Colon (tissue), 2 donors: ENCODE measurements at regions not wholly inside any gene's neighbourhood (a gene's known extent, or its start where the extent isn't known, plus 50 kb on each side); places are given as distances from the start of the nearest gene placed in this dataset.

Experiments used
- FAIRE-seq: peaks from 2 replicates; lab custom pipeline; 2012; peaks lifted over from hg19 to GRCh38; lab: Jason Lieb, UNC
- donor health status: control.
- donor health status: control.

DNA sequence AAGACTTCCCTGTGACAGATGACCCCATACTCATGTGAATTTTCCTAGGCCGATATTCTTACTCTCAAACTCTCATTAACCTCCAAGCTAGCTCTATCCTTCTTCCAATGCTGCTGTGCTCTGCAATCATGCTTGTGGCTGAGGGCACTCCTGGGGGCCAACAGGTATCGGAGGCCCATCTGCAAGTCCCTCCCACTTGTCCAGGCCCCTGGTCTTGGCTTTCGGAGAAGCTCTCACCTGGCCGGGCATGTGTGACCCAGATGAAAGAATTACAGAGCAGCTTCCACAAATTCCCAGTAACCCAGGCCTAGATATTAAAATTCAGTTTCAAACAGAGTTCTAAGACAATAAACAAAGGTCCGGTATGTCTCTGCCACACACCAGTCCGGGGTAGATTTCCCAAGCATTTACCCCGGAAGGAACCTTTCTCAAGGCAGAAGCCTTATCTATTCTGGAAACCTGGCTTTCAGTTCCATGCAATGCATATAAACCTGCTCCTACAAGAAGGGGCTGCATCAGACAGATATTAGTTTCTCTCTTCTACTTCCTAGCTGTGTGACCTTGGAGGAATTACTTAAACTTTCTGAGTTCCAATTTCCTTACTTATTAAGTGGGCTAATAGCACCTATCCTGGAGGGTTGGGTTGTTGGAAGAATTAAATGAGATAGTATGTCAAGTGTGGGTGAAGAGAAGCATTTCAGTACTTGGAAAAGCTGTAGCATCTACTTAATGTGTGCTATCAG lies 270.8 kb downstream of the PTTG2 start:
- no peak for FAIRE-seq

DNA sequence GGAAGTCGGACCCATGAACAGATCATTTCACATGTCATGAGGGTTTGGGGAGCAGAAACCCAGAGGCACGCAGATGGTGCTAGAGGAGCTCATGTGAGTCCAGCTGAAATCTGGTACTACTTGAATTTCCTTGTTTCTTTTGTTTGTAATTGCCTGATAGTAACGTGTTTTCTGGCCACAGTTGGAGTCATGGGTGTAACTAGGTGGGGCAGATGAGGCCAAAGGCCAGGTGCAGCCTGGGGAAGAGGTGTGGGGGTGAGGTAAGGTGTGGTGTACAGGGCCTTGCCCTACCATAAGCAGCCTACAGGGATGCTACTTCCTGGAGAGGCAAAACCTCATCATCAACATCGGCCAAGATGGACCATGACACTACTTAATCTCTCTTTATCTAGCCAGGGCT lies 271.4 kb downstream of the PTTG2 start:
- no peak for FAIRE-seq

DNA sequence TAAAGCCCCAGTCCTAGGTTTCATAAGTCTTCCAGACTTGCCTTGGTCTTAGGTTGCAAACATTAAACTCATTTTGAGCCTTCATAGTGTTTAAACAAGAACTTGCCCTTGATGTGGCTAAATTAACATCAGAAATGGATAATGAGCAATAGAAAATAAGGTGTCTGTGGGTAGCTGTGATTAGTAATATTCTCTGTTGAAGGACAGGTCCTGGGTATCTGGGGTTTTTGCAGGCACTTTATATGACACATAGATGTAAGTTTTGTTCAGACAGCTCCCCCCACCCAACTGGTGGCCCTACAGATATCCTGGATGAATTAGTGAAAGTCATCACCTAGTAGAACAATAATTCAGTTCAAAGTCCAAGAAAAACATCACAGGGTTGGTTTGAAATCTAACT lies 272.5 kb downstream of the PTTG2 start:
- no peak for FAIRE-seq

DNA sequence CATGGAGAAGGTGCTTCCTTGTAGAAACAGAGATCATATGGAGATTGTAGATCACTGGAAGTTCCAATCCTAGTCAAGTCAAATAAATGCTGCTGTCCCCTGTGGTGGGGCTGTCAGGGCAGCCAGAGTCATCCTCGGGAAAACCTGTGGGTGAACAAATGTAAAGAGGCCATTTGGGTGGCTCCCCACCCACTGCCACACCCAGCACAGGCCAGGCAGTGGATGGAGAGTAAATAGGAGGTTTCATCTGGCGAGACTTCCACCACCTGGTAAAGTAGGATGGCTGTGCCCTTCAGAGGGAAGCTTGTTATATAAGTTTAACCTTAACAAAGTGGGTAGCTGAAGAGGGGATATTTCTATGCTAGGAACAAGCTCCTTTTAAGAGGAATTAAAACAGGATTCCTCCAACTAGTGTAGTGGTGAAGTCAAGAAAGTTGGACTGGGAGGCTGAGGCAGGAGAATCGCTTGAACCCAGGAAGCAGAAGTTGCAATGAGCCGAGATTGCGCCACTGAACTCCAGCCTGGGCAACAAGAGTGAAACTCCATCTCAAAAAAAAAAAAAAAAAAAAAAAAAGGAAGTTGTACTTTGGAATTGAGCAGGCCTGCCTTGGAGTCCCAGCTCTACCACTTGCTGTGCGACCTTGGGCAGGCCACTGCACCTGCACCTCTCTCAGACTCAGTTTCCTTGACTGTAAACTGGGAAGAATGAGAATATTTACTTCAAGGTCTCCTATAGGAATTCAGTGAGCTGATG lies 273.7 kb downstream of the PTTG2 start:
- FAIRE-seq: no peak

DNA sequence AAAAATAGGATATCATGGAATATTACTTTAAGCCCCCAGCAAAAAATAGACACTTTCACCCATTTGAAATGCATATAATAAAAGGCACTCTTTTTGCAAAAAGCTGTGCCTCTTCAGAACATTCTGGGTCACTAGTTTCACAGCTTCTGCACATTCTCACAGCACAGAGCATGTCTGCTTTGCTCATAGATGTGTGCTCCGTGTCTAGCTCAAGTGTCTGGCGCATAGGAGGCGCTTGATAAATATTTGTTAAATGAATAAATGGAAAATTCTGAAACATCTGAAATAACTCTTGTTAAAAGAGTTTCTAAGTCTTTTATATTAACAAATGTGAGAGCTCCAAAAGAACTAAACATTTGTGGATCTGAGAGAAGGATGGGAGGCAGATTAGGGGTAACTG lies 275.2 kb downstream of the PTTG2 start:
- no peak for FAIRE-seq

DNA sequence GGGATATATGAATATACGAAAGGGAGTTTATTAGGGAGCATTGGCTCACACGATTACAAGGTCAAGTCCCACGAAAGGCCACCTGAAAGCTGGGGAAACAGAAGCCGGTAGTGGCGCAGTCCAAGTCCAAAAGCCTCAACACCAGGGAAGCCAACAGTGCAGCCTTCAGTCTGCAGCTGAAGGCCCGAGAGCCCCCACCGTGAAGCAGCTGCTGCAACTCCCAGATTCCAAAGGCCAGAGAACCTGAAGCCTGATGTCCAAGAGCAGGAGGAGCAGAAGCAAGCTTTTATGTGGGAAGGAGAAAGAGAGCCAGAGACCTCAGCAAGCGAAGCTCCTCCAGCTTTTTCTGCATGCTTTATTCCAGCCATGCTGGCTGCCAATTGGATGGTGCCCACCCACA lies 275.8 kb downstream of the PTTG2 start:
- FAIRE-seq: no peak

DNA sequence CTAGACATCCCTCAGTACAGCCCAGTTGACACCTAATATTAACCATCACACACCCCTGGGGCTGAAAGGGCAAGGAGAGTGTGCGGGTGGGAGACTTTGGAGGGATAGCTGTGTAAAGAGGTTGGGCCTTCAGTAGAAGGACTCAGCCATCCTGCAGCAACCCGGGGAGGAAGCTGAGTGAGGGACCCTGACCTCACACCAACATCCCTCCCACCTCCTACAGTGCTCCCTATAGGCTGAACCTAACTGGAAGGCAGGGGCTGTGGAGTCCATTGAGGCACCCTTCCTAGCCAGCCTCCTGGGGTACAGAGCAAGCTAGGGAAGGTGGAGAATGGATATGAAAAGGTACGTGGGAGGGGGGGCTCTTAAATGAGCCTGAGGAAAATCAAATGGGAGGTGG lies 276.3 kb downstream of the PTTG2 start:
- FAIRE-seq: no peak

DNA sequence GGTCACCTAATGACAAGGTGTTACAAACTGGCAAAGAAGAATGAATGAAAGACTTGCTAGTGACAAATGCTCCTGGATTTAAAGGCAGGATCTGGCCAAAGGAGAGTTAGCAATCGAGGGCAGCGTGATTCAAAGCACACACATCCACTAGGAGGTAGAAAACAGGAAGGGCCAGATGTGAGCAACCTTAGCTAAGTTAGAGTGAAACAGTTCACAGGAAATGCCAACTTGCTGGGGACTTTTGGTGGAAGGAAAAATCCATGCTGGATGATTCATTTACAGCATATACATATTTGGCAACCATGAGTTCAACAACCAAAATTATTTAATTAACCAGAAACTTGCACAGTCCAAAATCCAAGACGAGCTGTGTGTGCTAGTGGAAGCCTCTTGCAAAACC lies 276.9 kb downstream of the PTTG2 start:
- no peak for FAIRE-seq

DNA sequence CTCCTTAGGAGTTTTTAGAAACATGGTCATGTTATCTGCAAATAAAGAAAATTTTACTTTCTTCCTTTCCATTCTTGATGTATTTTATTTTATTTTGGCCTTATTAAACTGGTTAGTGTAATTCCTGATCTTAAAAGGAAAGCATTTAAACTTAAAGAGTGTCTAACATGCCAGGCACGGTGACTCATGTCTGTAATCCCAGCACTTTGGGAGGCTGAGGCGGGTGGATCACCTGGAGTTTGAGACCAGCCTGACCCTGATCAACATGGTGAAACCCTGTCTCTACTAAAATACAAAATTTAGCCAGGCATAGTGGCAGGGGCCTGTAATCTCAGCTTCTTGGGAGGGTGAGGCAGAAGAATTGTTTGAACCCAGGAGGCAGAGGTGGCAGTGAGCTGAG lies 281.3 kb downstream of the PTTG2 start:
- no peak for FAIRE-seq

DNA sequence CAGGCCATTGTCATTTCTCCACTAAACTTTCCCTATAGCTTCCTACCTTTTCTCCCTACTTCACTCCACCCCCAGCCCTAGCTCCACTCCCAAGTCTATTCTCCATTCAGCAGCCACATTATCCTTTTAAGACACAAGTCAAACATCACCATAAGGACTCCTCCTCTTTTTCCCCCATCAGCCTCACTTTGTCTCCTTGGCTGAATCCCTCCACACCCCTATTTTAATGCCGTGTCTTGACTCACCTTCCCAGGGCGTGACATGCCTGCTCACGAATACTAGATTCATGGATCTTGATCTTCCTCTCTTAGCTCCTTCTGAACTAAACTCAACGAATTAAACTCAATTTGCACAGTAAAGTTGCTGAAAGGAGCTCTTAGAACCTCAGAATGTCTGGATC lies 281.9 kb downstream of the PTTG2 start:
- no peak for FAIRE-seq

DNA sequence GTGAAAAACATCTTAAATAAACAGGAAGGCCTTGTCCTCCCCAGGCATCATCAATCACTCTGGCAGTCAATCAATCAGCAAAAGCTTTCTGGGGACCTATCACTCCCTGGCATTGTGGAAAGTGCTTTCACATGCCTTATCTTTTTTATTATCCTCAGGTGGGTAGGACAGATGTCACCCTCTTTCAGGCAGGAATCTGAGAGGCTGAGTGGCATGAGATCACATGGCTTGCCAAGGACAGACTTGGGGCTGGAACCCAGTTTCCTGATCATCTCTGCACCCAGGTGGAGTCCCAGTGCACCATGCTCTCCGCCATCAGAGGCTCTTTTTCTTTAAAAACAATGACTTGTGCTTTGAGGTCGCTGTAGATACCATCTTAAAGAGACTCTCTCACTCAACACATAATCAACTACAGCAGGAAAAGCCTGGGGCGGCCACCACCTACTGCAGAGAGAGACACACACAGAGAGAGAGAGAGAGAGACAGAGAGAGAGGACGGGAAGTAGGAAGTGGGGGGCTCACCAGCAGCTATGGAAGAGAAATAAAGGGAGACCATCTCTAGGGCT lies 282.7 kb downstream of the PTTG2 start:
- FAIRE-seq: no peak

DNA sequence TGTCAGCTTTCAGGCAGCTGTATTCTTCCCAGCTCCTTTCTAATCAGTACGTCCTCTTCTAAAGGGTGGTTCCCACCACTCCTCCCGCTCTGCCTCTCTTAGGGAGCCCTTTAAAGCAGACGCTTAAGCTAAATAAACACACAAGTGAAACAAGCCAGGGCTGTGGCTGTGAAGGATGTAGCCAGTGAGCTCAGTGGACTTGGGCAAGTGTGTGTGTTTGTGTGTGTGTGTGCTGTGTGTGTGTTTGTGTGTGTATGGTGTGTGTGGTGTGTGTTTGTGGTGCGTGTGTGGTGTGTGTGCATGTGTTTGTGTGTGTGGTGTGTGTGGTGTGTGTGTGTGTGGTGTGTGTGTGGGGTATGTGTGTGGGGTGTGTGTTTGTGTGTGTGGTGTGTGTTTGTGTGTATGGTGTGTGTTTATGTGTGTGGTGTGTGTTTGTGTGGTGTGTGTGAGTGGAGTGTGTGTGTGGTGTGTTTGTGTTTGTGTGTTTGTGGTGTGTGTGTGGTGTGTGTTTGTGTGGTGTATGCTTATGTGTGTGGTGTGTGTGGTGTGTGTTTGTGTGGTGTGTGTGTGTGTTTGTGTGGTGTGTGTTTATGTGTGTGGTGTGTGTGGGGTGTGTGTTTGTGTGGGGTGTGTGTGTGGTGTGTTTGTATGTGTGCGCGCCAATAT lies 283.3 kb downstream of the PTTG2 start:
- no peak for FAIRE-seq

DNA sequence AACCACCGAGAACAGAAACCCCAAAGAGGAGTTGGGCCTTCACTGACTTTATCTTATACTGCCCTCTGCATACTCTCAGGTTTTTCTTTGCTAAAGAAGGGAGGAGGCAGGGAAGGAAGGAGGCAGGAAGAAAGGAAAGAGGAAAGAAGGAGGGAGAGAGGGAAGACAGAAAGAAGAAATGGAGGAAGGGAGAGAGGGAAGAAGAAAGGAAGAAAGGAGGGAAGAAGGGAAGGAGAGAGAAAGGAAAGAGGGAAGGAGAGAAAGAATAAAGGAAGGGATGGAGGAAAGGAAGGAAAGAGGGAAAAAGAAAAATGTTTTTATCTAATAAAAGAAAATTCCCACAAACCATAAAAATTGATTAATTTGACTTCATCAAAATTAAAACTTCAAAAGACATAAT lies 294.6 kb downstream of the PTTG2 start:
- no peak for FAIRE-seq

DNA sequence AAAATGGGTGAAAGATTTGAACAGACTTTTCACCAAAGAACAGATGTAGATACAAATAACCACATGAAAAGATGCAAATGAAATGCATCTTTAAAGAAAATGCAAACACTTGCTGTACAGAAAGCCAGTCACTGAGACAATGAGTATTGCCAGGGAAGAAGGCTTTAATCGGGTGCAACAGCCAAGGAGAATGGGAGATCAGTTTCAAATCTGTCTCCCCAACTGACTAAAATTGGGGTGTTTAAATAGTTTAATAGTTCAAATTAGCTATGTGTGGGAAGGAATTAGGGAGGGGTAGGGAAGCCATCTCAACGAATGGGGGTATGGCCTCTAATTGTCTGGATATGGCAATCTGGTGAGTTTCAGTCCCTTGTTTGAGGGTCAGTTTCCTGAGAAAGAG lies 295.4 kb downstream of the PTTG2 start:
- FAIRE-seq: no peak

DNA sequence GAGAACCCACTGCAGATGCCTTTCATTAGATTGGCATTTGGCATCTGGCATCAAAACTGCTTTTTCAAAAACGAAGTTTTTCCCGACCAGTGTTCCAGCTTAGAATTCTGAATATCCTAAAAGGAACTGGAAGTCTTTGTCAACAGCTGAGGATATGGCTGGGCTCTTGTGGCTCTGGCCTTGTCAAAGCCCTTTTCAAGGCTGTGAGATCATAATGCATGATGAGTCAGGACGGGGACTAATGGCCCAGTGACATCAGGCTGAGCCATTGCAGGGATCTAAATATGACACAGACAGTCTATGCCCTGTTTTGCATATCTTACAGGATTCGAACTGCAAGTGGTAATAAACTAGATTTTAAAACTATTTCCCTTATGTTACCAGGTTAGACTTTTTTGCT lies 306.4 kb downstream of the PTTG2 start:
- no peak for FAIRE-seq

DNA sequence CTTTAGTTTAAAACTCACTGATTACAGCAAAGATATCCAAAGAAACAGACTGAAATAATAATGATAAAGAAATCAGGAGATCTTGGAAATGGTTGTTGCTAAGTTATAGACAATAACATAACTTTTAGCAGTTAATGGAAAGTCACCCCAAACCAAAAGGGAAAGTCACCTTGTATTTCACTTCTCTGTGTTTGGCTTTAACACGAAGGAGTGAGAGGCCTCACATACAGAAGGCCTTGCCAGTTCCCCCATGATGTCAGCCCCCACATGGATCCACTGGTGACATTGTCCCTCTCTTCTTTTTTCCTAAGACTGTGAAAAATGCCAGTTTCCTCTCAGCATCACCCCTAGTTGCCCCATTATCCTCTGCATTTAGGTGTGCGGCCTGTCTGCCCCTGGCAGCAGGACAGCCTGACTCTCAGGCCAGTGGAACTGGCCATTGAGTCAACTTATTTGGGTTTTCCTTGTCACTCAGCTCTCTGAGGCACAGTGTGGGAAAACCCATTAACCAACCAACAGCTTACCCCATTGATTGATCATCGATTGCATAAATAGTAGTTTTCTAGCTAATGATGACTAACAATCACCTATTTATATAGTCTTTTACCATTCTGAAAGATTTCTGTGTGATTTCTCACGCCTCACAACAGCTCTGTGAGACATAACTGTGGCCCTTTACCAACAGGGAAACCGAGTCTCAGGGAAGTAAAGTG lies 308.1 kb downstream of the PTTG2 start:
- FAIRE-seq: no peak

DNA sequence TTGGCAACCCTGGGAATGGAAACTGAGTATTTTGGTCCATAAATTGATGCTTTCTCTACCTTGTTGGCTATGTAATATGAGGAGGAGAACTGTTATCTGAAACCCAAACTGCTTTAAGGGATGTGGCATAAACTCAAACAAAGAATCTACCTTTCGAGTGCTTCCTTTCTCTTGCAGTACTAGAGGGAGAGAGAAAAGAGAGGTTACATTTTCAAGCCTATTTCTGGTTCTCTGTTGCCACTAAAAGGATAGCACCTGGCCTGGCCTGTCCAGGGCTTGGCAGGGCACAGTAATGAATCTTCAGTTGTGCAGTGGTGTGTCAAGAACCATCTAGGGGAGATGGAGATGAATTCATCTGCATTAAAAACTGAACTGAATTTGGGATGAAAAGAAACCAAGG lies 308.6 kb downstream of the PTTG2 start:
- no peak for FAIRE-seq

DNA sequence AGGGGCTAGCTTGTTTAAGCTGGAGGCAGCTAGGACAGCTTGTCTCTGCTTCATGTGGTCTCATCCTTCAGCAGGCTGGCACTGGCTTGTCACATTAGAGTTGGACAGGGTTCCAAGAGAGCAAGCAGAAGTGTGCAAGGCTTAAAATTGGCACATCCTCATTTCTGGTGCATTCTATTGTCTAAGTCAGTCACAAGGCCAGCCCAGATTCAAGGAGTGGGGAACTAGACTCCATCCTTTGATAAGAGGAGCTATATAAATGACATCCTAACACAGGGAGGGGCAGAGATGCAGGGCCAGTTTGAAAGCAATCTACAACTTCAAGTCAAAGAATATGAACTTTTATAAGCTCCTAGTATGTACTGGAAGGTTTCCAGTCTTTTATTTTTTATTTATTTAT lies 313.2 kb downstream of the PTTG2 start:
- FAIRE-seq: no peak

DNA sequence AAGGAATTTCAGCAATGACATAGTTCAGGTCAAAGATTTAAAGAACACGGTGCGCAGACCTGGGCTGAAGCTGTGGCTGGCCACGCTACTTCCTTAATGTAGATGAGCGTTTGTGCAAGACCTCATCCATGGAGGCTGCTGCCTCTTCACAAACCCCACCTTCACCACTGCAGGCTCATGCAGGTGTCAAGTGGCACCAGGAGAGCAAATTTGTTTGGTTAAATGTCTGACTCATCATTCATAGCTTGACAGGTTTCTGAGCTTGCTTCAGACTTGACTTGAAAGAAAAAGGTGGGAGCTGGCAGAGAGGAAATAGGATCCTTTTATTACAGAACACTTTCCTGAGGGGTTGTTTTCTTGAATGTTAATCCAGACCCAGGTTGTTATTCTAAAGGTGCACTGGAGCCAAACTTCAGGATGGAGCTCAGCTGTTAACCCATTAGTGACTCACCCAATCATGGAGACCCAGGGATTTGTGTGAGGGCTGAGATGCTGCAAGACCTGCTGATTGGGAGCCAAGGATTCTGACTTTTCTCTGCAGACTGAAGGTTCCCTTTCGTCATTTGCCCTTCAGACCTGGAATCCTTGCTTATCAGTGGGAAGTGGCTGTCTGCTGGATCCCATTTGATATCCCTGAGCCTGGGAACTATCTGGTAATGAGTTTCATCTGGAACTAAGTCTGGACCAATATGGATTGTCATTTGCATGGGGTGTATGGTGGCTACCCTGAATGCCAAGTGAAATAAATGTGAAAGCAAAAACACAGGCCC lies 315.3 kb downstream of the PTTG2 start:
- FAIRE-seq: no peak

DNA sequence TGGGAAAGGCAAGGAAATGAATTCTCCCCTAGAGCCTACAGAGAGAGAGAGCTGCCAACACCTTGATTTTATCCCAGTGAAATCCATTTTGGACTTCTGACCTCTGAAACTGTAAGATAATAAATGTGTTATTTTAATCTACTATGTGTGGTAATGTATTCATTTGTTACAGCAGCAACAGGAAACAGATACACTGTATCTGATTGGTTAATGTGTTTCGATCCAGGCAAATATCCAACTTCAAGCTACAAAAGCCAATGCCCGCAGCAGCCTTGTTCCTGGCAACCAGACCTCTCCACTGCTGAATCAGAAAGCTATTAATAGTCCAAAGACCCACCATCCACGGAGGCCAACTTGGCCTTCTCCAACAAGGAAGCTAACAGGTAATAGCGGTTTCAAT lies 318.1 kb downstream of the PTTG2 start:
- no peak for FAIRE-seq

DNA sequence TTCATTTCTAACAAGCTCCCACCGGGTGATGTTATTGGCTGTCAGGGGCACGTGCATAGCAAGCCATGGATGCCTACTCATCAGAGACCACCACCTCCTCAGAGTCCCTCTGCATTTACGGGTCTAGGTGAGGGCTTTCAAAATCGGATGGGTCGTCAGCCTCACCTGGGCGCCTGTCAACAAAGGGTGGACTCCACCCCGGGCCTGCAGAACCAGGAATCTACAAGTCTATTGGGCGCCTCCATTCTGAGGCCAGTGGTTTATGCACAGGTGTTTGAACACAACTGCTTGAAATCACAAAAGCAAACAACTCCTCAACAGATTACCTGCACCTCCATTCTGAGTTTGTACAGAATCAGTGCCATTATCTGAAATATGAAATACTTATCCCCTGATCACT lies 318.9 kb downstream of the PTTG2 start:
- FAIRE-seq: no peak
